Hematopoietic multipotent progenitor cell (in vitro differentiated cells): ENCODE measurements at regions not wholly inside any gene's neighbourhood (a gene's known extent, or its start where the extent isn't known, plus 50 kb on each side); places are given as distances from the start of the nearest gene placed in this dataset.
"Not testable (repeated sequence)": the region's sequence is repeated elsewhere in the genome, so short reads cannot be mapped to it uniquely, and the experiment has no call there.

Source experiments
- DNase-seq, 3 donors: peaks; one replicate each; pipeline ENCODE4 v3.0.0-alpha.2; 2011 to 2015; ENCODE audit warnings: low read depth in 2 of 3, low spot score in 2 of 3

GRCh38 chr9:6160579-6160978, 55.0 kb upstream of the IL33 start:
- DNase-seq = no peak

GRCh38 chr9:6153425-6153824, 62.2 kb upstream of the IL33 start:
- DNase-seq = no peak

- DNase-seq = no peak
Measured at GRCh38 chr9:6152788-6153187, 62.8 kb upstream of the IL33 start.

GRCh38 chr9:6150483-6150882, 65.1 kb upstream of the IL33 start:
- no peak for DNase-seq

- DNase-seq = no peak
Measured at GRCh38 chr9:6149315-6149714, 66.3 kb upstream of the IL33 start.

GRCh38 chr9:6147846-6148245, 67.8 kb upstream of the IL33 start:
- no peak for DNase-seq

- no peak for DNase-seq
Measured at GRCh38 chr9:6144947-6145346, 70.7 kb upstream of the IL33 start.

- DNase-seq = no peak
Measured at GRCh38 chr9:6142799-6143454, 72.7 kb upstream of the IL33 start.

- not testable (repeated sequence) for DNase-seq
Measured at GRCh38 chr9:6135780-6136179, 79.8 kb upstream of the IL33 start.

GRCh38 chr9:6134661-6135180, 80.9 kb upstream of the IL33 start:
- DNase-seq = no peak

- DNase-seq = peak in 2 of 3 donors; percentile 18 to 35
Measured at GRCh38 chr9:6133346-6134063, 82.1 kb upstream of the IL33 start.

GRCh38 chr9:6132650-6133049, 83.0 kb upstream of the IL33 start:
- DNase-seq = peak in 1 of 3 donors; percentile 42

- no peak for DNase-seq
Measured at GRCh38 chr9:6128030-6128429, 87.6 kb upstream of the IL33 start.

- DNase-seq = no peak
Measured at GRCh38 chr9:6126377-6126776, 89.2 kb upstream of the IL33 start.

- no peak for DNase-seq
Measured at GRCh38 chr9:6123416-6123815, 92.2 kb upstream of the IL33 start.

- no peak for DNase-seq
Measured at GRCh38 chr9:6121707-6122106, 93.9 kb upstream of the IL33 start.

- DNase-seq = no peak
Measured at GRCh38 chr9:6114424-6114823, 99.0 kb upstream of the RANBP6 start.

- no peak for DNase-seq
Measured at GRCh38 chr9:6113819-6114218, 98.4 kb upstream of the RANBP6 start.

- no peak for DNase-seq
Measured at GRCh38 chr9:6113312-6113711, 97.9 kb upstream of the RANBP6 start.

- DNase-seq = no peak
Measured at GRCh38 chr9:6109986-6110385, 94.6 kb upstream of the RANBP6 start.

GRCh38 chr9:6109571-6109970, 94.1 kb upstream of the RANBP6 start:
- no peak for DNase-seq

- DNase-seq = peak in 2 of 3 donors; percentile 75 to 92
Measured at GRCh38 chr9:6106711-6107339, 91.4 kb upstream of the RANBP6 start.
